Daoy (cell line): ENCODE measurements at regions not wholly inside any gene's neighbourhood (a gene's known extent, or its start where the extent isn't known, plus 50 kb on each side); places are given as distances from the start of the nearest gene placed in this dataset.

Experiments
- DNase-seq: peaks from one replicate; pipeline ENCODE4 v3.0.0-alpha.2; 2015; ENCODE audit warnings: low read depth

DNA sequence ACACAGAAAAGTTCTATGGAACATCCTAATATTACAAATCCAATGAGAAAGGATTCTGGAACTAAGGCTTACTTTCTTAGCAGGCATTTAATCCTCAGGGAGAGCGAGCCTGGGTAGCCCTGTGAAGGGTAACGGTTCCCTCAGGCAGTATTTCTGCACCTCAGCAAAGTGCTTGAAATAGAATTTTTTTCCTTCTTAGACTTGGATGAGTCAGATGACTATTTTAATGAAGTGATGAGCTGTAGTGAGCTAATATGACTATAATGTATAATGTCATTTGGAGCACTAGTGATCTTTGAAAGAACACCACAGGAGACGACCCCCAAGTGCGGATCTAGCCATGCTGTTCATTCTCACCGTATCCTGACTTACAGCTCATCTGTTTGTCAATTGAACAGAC lies 493.0 kb upstream of the FAM241A start:
- no peak for DNase-seq

DNA sequence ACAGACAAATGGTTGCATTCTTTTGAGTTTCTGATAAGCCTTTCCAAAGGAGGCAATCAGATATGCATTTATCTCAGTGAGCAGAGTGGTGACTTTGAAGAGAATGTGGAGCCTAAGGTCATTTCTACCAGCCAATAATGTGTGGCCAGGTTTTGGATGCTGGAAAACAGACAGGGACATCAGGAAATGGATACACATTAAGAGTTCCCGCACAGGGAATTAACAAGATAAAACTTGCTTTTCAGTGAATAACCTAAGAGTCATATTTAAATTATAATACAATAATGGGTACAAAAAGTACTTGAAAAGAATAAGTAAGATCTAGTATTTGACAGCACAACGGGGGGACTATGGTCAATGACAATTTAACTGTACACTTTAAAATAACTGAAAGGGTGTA lies 492.3 kb upstream of the FAM241A start:
- no peak for DNase-seq

DNA sequence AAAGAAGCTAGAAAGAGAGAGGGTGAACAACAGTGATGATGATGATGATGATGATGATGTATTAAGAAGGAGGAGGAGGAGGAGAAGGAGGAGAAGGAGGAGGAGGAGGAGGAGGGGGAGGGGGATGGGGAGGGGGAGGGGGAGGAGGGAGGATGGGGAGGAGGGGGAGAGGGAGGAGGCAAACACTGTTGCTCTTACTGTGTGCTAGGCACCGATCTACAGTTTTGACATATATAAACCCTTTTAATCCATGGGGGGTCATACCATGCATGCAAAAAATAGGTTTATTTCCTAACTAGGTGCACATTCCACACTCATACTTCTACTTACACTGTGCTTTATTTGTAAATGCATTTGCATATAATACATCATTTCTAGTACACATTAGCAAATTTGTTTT lies 482.8 kb upstream of the FAM241A start:
- no peak for DNase-seq

DNA sequence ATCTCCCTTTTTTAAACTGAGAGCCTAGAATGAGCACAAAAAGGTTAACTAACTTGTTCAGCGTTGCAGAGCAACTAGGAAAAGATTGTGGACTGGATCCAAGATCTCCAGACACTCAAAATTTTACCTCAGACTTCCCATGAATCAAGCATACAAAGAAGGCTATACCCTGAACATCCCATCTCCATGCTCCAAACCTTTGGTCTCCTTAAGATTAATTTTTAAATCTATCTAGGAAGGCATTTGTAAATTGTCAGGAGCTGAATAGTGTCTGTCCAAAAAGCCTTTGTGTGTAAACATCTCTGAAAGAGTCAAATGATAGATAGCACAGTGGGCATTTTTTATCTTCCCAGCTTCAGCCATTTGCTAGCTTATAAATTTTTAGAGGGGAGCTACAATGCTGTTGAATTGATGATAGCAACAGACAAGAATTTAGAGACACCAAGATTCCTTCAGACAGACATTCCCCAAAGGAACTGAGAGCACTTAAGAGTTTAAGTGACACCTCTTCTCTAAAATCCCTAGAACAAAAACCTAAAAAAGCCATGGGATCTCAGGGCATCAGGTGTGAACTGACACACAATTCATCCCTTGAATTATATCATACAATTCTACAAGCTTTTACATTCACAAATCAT lies 480.8 kb upstream of the FAM241A start:
- no peak for DNase-seq

DNA sequence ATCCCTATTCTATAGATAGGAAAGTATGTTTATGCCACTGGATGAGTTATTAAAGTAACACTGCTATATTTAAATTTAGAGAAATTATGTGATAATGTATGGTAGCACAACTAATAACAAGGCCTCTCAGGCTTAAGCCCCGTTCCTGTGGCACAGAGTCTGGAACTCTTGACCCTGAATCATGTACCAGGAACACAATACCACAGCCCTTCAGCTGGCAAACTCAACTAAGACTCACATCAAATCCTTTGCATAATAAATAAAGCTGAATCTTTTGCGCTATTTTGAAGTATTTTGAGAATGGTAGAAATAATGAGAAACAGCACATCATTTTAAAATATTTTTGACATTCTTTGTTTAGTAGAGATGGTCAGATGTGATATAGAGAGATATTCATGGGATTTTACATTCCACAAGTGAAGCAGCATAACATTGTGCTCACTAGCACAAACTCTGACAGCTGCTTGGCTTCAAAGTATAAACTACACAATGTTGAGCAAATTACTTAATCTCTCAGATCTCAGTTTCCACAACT lies 478.4 kb upstream of the FAM241A start:
- no peak for DNase-seq

DNA sequence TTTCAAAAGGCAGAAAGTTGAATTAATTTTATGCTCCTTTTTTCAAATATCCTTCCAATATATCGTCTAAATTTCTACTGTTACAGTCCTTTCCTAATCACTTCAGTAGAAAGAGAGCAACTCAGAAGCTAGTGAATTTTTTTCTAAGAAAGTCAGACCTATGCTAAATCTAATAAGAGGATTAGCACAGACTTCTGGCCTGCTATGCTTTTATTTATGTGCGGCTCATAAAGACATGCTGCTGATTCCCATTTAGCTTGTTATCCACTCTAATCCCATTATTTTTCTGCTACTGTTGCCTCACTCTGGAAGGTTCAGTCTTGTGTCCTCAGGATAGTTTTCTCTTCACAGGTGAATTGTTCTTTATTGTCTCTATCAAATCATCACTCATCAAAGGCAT lies 473.5 kb upstream of the FAM241A start:
- DNase-seq, result no peak

DNA sequence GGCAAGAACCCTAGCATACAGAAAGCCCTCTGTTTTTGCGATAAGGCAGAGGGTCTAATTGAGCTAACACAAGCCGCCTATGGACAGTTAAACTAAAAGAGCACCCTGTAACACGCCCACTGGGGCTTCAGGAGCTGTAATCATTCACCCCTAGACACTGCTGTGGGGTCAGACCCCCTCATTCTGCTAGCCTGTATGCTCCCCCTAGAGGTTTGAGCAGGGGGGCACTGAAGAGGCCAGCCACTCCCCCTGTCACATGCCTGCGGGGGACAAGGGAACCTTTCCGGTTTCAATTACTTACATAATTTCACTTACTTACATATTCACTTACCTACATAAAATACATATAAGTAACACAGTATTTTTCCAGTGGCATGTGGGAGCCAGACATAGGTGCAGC lies 469.5 kb upstream of the FAM241A start:
- no peak for DNase-seq

DNA sequence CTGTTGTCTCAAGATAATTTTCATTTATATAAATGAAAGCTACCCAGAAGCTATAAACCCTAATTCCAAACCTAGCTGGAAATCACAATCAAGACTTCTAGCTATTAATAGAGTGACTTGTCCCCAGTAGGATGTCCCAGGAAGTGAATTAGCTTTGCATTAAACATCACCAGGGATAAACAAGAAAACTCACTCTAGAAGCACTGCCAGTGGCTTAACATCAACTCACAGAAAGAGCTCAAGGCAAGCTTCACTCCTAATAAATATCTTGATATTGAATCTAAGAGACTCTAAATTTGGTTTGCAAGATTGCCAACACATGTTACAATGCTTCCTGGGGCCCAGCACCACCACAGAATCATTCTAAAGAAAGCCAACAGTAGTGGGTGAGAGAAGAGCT lies 468.7 kb upstream of the FAM241A start:
- DNase-seq, result no peak

DNA sequence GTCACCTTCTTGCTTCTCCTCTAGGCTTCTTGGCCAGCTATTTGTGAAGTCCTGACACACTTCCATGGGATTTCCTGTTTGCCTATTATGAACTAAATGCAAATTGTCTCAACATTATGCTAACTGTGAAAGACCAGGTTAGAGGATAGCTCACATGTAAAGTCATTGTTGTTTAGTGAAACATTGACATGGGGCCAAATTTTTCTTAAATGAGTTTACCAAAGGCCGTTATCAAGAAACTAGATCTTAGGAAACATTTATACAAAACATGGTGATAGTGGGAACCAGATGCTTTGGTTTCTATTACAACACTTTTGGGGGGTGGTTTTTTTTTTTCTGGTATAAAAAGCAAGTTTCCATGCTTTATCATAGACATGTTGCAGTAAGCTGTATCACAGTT lies 466.8 kb upstream of the FAM241A start:
- DNase-seq, result no peak

DNA sequence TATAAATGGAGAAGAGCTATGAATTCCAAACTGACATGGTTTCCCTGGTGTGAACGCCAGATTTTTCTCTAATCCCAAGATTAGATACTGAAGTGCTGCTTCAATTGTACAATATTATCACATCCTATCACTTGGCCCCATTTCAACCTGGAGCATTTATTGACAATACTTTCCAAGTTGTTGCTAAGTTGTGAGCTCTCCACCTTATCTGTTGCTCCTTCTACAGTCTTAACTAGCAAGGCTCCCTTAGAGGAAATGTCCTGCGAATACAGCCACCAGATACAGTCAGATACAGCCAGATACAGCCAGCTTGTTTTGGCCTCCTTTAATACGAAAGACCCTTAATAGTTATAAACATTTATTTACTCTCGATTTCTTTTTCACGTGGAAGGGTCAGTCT lies 466.3 kb upstream of the FAM241A start:
- DNase-seq, result no peak

DNA sequence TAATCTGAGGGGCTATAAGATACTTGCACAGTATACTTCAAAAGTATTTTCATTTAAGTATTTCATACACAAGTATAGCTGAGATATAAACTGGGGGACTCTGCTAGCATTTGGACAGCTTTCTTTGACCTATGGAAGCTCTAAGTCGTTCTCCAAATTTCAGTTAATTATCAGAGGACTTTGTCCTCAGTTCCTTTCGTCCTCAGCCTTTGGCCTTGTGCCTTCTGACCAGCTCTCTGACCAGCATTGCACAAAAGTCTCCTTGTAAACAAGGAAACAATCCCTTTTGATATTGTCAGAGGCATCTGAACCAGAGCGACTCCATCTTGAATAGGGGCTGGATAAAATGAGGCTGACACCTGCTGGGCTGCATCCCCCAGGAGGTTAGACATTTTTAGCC lies 464.0 kb upstream of the FAM241A start:
- DNase-seq, result no peak

DNA sequence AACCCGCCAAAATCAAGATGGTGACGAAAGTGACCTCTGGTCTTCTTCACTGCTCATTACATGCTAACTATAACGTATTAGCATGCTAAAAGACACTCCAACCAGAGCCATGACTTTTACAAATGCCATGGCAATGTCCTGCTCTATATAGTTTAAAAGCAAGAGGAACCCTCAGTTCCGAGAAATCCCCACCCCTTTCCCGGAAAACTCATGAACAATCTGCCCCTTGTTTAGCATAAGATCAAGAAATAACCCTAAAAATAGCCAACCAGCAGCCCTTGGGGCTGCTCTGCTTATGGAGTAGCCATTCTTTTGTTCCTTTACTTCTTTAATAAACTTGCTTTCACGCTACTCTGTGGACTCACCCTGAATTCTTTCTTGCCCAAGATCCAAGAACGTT lies 463.5 kb upstream of the FAM241A start:
- no peak for DNase-seq

DNA sequence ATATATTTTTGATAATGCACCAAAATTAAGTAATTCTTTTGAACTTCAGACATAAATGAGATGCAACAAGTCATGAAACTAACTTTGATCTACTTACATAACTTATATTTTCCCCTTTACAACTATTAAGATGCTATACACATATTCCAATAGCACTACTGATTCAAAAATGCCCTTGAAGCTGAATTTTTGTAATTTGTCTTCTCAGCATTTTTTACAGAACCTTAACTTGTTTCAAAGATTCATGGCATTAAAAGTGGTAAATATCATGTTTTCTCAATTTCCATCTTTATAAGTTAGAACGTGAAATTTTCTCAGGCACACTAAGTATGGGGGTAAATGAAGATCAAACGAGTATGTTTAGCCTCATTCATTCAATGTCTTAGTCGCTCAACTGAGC lies 460.0 kb upstream of the FAM241A start:
- DNase-seq, result no peak

DNA sequence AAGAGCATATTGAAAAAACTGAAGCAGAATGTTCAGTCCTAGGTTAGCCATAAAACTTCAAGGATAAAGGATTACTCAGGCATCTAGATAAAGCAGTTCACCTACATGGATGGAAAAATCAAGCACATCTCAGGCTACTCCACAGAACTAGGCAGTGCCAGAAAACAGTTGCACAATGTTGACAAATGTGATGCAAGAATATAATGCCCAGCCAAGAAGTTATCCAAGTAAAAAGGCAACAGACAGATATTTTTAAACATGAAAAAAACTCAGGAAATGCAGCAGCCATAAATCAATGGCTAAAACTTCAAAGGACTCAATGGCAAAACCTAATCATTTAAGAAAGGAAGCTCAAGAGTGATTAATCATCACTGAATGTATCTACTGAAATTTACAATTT lies 456.0 kb upstream of the FAM241A start:
- DNase-seq, result no peak

DNA sequence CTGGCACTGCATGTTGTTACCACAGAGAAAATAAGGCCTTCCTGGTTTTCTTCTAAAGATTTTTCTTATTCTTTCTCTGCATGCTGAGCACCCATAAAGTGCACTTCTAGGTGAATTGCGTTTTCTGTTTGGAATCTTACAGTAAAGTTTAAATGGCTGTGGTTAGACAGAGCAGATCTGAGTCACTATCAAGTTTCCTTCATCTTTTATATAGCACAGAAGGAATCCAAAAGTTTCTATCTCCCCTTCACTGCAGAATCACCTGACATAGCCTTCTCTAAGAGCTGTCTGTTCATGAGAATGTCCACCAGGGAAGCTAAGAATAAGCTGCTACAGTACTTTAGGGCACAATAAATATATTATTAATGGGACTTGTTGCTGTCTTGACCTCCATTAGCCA lies 455.5 kb upstream of the FAM241A start:
- no peak for DNase-seq

DNA sequence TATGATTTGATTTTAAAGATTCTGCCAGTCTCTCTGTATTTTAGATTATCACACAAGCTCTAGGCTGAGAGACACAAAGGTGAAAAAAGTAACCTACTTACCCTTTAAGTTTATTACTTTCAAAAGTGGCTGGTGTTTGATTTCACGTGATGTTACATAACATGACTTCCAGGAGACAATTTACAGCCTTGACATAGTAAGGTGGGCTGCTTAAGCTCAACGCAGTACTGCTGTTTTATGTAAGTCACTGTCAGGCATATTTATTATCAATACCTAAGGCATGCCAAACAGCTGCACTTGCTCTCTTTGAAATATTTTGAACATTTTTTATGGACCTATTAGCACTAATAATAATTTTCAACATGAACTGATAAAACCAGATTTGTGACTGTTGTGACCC lies 451.5 kb upstream of the FAM241A start:
- DNase-seq, result no peak

DNA sequence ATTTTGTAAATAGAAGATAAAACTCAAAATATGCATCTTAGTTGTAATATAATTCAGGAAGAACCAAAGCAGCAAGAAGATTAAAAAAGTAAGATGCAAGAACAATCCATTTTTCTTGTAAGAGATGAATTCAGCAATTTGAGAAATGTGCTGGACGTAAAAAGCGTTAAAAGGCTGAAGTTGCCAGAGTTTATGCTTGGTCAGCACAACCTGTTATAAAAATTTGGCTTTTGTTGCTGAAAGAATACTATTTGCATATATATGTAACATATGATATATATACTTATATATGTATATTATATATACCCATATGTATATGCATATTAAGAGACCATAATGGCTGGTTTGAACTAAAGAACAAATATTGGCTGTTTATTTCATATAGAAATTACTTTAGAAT lies 449.6 kb upstream of the FAM241A start:
- DNase-seq, result no peak

DNA sequence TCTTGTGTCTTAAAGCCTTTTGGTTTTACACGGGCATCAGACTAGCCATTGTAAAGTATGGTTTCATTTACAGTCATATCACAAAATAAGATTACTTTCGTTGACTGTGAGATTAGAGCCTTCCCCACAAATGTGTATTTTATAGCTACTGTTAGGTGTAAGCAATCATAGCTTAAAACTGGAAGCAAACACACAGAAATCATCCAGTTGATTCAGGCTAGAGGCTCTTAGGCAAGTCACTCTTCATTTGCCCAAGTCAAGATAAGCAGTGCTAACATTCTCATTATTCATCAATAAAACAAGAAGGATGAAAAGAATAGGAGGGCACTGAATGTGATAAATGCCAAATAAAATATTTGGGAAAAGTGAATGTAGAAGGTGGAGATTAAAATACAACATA lies 448.7 kb upstream of the FAM241A start:
- DNase-seq, result no peak

DNA sequence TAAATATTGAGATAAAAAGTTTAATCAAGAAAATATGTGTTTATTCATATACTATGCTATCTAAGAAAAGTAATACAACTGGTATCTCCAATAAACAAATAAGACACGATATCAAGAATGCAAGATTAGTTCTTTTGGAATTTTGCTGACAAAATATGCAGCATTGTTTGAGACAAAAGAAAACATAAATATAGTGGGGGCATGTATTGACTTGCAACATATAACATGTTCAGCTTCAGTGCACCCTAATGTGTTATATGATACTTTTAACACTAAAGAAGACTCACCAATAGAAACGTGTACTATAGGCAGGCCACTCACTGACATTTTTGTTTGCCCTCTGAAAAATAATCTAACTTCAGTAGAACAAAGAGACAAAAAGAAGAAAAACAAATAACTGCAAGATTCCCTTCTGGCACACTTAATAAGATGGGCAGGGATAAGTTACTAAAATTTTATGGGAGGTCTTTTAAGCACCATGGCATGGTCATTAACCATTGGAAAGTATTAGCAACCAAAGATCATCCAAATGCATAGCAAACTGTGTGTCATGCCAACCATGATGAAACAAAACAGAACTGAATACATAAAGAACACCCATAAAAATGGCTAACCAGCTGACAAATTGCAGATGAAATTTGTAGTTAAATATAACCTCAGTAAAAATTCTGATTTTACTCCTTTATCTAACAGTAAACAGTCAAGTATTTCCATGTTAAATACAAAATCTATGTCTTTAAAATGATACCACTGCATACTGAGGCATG lies 447.9 kb upstream of the FAM241A start:
- DNase-seq, result no peak

DNA sequence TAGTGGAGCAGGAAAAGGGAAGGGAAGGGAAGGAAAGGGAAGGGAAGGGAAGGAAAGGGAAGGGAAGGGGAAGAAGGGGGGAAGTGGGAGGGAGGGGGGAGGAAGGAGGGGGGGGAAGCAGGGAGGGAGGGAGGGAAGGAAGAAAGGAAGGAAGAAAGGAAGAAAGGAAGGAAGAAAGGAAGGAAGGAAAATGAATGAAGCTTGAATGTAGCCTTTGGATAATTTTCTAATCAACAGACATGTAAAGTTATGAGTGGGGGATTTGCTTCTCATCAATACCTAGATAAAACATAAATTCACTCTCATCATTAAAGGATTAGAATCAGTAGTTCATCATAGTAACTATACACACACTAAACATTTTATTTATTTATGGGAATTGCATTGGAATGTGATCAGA lies 446.9 kb upstream of the FAM241A start:
- DNase-seq, result no peak

DNA sequence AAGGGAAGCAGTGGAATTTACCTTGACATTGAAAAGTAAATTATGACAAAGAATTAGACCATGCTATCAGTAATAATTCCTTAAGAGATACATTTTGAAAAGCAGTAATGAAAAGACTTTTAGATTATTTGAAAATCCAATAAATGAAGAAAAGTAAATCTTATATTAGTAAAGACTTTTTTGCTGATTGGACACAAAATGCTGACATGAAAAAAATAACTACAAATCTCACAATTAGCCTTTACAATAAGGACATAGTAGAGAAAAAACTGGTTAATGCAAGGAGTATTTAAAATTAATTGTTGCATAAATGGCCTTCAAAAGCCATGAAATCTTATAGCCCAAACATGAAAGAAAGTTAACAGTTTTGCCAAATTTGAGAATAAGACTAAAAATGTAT lies 446.1 kb upstream of the FAM241A start:
- DNase-seq, result no peak

DNA sequence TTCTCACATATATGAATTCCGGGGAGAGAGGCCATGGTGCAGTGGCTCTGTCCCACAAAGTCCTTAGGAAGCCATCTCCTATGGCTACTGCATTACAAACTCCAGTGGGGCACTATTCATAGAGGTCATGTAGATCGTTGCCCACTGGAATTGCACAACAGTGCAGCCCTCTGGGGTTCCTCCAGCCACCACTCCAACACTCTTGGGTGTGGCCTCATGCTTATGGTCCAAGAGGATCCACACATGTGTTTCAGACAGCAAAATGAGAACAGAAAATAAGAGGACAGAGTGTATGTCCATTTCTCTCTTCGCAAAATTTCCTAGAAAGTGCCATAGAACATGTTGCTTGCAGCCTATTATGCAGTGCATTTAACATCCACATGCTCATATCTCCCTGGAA lies 444.2 kb upstream of the FAM241A start:
- no peak for DNase-seq

DNA sequence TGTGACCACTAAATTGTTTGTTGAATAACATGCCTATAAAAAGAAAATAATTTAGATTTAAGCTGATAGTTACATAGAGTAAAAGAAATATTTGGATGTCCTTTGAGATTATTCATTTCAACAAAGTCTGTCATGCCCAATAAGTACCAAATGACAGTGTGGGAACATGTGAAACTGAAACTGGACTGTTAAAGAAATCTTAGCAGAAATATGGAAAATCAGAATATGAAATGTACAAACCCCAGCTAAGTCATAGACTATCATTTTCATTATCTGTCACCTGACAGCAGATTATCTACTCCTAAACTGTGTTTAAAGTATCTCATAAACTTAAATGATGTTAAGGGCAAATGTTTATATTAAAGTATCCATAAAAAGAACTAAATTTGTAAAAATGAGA lies 437.8 kb upstream of the FAM241A start:
- no peak for DNase-seq
